NCI-H2107 treated with DMSO at 0.1 percent for 48 hours (cell line): ENCODE measurements at regions not wholly inside any gene's neighbourhood (a gene's known extent, or its start where the extent isn't known, plus 50 kb on each side); places are given as distances from the start of the nearest gene placed in this dataset.

Experiments
- DNase-seq: peaks from one replicate; lab custom pipeline; 2025; ENCODE audit not compliant: unreplicated experiment; lab: John Stamatoyannopoulos, UW

- DNase-seq: no peak
Measured at GRCh38 chr5:135249658-135250057, 149.4 kb downstream of the MACROH2A1 start.

GRCh38 chr5:135248801-135249231 lies 150.2 kb downstream of the MACROH2A1 start:
- DNase-seq: no peak

GRCh38 chr5:135246923-135247795 lies 151.9 kb downstream of the MACROH2A1 start:
- DNase-seq: no peak

GRCh38 chr5:135246605-135246922 lies 152.5 kb downstream of the MACROH2A1 start:
- no peak for DNase-seq

GRCh38 chr5:135245521-135246499 lies 153.2 kb downstream of the MACROH2A1 start:
- DNase-seq: no peak

GRCh38 chr5:135244620-135245021 lies 154.4 kb downstream of the MACROH2A1 start:
- DNase-seq: no peak

- no peak for DNase-seq
Measured at GRCh38 chr5:135243556-135244285, 155.3 kb downstream of the MACROH2A1 start.

- no peak for DNase-seq
Measured at GRCh38 chr5:135242866-135243555, 156.0 kb downstream of the MACROH2A1 start.

GRCh38 chr5:135242021-135242865 lies 156.8 kb downstream of the MACROH2A1 start:
- DNase-seq: no peak

- DNase-seq: no peak
Measured at GRCh38 chr5:135241536-135241935, 157.5 kb downstream of the MACROH2A1 start.

- DNase-seq: no peak
Measured at GRCh38 chr5:135240781-135241360, 158.2 kb downstream of the MACROH2A1 start.

- no peak for DNase-seq
Measured at GRCh38 chr5:135240283-135240633, 158.8 kb downstream of the MACROH2A1 start.

- no peak for DNase-seq
Measured at GRCh38 chr5:135239453-135240282, 159.4 kb downstream of the MACROH2A1 start.

GRCh38 chr5:135238622-135239452 lies 160.2 kb downstream of the MACROH2A1 start:
- no peak for DNase-seq

- DNase-seq: no peak
Measured at GRCh38 chr5:135237748-135238103, 161.3 kb downstream of the MACROH2A1 start.

GRCh38 chr5:135236908-135237747 lies 161.9 kb downstream of the MACROH2A1 start:
- DNase-seq: no peak
